Right renal cortex interstitium (tissue), 3 donors: ENCODE measurements at regions not wholly inside any gene's neighbourhood (a gene's known extent, or its start where the extent isn't known, plus 50 kb on each side); places are given as distances from the start of the nearest gene placed in this dataset.

ENCODE experiments used
- DNase-seq, 3 donors: peaks; one replicate each; pipeline ENCODE4 v3.0.0-alpha.2; 2013; ENCODE audit warnings: low read depth in 3 of 3, low spot score in 2 of 3

DNA sequence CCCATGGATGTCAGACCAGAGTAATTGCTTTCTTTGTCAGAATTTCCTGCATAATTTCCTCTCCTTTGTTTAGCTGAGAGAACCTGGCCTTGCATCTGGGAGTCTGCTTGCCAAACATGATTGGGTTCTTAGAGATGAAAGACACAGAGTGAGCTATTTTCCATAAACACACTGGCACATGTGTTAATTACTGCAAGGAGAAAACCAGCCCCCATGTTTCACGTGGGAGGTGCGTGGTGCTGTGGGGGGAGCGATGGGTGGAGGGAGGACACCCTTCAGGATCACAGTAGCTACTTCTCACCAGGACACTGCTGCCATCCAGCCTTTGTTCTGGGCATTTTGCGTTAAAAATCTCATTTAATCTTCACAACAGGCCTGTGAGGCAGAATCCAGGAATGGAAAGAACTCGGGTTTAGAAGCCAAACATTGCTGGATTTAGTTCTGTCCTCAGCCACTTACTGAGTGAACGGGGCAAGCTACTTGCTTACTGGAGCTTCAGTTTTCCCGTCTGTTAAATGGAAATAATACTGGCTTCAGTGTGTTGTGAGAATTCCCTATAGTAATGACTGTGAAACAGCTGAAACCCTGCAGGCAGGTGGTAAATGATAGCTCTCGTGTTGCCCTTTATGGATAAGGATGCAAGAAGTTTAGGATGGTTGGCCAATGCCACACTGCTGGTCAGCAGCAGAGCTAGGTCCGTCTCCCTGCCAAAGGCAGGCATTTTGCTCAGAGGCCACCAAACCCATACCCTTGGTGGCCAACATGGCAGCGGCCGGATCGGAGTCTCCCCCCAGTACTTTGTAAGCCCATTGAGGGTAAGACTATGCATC is 100.1 kb upstream of the ASAP2 start:
- DNase-seq = no peak

DNA sequence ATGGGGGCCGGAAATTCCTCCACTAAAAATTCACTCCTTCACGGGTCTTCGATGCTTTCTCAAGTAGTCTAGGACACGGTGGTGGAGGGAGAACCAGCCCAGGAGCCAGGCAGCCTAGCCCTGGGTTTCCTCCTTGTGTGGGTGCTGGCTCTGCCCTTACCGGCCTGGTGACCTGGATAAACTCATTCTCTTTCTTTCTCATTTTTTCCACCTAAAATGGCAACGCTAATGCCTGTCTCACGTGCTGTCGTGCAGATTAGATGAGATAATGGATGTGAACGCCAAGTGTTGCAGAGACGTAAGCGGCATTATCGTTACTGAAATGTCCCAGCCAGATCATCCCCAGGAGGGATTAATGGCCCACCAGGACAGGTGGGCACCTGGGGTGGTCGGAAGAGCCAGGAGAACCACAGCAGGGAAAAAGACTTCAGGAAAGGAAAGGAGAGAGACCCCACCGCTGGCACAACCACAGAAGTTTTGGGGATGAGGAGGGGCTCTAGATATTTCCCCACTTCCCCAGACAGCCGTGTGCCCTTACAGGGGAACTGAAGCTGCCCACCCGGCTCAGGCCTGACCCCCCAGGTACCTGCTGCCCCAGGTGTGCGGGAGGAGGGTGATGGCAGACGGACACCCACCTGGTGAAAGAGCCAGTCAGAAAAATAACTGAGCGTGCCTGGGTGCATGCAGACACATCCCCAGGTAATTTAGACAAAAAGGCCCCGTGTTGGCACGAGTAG is 100.8 kb upstream of the ASAP2 start:
- DNase-seq = no peak

DNA sequence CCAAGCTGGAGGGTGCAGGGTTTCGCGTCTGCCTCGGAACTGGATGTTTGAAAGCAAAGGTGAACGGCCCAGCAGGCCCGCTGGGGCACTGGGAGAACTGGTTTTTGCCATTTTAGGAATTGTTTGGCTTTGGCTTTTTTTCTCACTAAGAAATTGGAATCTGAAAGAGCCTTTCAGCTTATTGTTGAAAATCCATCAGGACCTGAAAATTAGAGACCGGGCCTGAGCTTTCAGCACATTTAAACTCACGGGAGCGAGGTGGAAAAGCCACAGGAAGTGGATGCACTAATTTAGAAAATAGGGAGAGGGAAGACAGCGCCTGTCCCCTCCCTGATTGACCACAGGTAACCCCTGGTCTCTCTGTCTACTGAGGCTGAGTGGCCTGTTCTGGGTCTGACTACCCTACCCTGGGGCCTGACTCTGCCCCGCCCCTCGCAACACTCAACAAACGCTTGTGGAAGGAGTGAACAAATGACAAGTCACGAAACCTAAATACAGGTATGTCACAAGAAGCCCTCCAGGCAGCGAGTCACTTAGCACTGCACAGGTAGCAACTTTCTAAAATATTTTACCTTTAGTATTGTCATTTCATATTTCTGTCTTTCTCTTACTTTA is 100.3 kb upstream of the MBOAT2 start:
- DNase-seq = no peak

DNA sequence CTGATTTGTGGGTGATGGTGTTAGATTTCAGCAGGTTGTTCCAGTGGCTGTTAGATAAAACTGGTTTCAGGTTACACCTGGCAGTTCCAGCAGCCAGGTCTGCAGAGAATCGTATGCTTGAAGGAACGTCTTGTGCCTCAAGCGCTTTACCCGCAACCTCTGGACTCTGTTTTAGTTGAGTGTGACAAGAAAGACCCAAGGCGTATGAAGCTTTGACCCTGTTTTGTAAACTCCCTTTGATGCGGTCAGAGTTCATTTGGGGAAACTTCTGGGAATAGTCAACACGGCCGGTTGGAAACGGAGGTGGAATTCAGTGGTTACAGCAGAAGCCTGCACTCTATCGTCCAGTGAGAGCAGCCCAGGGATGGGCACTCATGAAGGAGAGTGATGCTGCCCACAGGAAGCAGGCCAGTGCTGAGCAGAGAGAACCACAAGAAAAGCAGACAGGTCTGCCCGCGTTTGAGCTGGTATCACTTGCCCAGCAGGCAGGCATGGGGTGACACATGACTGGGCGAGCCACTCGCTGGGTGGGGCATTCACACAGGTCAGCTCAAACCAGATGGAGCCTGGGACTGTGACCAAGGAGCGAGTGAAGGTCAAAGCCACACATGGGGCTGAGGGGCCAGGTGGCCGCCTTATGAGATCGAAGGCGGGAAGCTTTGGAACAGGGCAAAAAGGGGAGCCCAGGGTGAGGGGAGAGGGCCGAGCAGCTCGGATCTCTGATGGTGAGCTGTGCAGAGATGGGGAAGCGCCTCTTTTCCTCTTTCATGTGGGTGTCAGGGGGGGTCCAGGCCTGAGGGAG is 99.6 kb upstream of the MBOAT2 start:
- DNase-seq = no peak

- DNase-seq = no peak
Measured at GRCh38 chr2:9101763-9102425, 98.4 kb upstream of the MBOAT2 start.

- no peak for DNase-seq
Measured at GRCh38 chr2:9100080-9100876, 96.8 kb upstream of the MBOAT2 start.

DNA sequence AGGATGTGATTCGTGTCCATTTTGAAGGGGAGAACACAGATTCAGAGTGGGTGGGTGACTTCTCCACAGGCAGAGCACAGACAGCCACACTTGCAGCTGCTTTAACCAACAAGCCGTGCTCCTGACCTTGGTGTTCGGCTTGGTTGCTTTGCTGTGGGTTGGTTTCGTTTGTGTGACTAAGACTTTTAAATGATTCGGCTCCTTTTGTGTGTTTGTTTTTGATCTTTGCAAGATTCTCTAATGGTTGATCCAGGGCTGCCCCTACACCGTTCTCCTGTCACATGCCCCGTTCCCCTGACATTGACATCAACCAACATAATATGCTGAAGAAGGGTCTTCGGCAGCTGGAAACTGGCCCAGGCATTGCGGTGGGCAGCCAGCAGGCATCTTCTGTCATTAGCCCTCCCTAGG is 95.9 kb upstream of the MBOAT2 start:
- DNase-seq = no peak

- no peak for DNase-seq
Measured at GRCh38 chr2:9097892-9098291, 94.4 kb upstream of the MBOAT2 start.

- DNase-seq = no peak
Measured at GRCh38 chr2:9097239-9097638, 93.8 kb upstream of the MBOAT2 start.

GRCh38 chr2:9096761-9097160 is 93.3 kb upstream of the MBOAT2 start:
- no peak for DNase-seq

GRCh38 chr2:9095690-9096089 is 92.2 kb upstream of the MBOAT2 start:
- no peak for DNase-seq

DNA sequence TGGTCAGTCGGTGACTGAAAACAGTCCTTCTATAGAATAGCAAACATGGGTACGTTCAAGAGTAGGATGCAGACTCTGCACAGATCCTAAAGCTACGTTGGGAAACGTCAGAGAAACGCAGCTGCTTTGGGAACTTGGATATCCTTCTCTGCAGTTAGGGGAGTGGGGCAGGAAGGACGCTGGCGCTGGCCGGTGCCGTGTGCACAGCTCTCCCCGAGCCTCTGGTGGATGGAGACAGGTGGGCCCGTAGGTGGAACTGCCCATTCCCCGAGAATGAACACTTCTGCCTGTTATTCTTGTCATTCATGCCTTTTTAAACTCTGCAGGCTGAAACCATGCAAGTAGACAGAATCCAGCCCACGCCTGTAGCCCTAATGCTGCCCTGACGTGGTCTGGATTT is 91.7 kb upstream of the MBOAT2 start:
- no peak for DNase-seq

GRCh38 chr2:9094117-9094516 is 90.6 kb upstream of the MBOAT2 start:
- DNase-seq = no peak

DNA sequence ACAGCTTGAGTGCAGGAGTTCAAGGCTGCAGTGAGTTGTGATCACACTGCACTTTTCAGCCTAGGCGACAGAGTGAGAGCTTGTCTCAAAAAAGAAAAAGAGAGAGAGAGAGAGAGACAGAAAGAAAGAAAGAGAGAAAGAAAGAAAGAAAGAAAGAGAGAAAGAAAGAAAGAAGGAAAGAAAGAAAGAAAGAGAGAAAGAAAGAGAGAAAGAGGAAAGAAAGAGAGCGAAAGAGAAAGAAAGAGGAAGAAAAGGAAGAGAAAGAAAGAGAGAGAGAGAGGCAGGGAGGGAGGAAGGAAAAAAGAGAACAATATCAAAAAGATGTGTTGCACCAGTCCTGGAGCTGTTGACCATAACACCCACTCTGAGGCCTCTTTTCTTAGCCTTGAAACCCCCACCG is 89.8 kb upstream of the MBOAT2 start:
- no peak for DNase-seq

DNA sequence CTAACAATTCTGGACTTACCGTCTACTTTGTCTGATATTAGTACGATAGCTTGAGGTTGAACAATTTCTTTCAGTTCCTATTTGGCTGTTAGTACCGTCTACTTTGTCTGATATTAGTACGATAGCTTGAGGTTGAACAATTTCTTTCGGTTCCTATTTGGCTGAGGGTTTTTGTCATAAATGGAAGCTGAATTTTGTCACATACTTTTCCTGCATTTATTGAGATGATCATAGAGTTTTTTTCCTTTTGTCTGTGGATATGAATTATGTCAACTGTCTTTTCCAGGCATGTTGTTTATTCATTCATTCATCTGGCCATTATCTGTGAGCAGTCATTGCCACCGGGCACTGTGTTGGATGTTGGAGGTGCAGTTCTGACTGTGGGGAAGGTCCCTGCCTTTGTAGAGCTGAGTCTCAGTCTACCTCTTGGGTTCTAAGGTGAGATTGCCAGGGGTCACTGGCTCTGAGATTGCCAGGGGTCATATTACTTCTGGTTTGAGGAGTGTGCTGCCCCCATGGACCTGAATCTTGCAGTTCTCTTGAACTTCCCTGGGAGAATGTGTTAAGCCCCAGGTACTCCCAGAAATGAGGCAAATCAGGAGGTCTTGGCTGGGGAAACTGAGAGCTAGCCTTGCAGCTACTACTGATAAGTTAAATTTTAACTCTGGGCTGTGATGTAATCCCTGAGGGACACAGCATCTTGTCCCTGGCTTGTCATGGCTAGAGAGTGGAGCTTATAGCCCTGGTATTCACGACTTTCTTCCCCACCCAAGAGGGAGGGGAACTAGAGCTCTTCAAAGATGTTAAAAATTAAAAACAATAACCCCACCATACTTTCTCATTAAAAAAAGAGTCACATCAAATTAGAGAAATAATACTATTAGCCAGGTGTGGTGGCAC is 89.1 kb upstream of the MBOAT2 start:
- no peak for DNase-seq

GRCh38 chr2:9091811-9092210 is 88.3 kb upstream of the MBOAT2 start:
- DNase-seq = no peak

GRCh38 chr2:9089831-9090230 is 86.3 kb upstream of the MBOAT2 start:
- no peak for DNase-seq

- DNase-seq = no peak
Measured at GRCh38 chr2:9087121-9087681, 83.7 kb upstream of the MBOAT2 start.
